Activated CD8-positive, alpha-beta memory T cell treated with anti-CD3 and anti-CD28 coated beads, Interleukin-2, amount 50 U/mL, for 48 hours (primary cell): ENCODE measurements at regions not wholly inside any gene's neighbourhood (a gene's known extent, or its start where the extent isn't known, plus 50 kb on each side); places are given as distances from the start of the nearest gene placed in this dataset.
"Not testable (repeated sequence)": the region's sequence is repeated elsewhere in the genome, so short reads cannot be mapped to it uniquely, and the experiment has no call there.

Source experiments
- DNase-seq: peaks from one replicate; pipeline ENCODE4 v3.0.0-alpha.2; 2020

DNA sequence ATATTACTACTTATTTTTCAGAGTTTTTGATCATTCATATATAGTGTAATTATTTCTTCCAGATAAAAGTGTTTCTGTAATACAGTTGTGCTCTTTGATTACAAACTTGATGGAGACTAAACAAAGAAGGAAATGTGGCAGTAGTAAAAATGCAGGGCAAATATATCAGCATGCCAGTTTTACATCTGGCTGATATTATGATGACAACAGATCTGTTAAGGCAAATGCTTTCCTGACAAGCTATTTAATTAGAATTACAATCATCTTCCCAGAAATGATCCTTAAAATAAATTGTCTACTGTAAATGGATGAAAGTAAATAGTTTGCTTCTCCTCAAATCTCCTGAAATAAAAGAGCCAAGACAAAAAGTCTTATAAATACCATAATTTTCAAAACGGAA lies 1659.8 kb downstream of the BRINP3 start:
- no peak for DNase-seq

DNA sequence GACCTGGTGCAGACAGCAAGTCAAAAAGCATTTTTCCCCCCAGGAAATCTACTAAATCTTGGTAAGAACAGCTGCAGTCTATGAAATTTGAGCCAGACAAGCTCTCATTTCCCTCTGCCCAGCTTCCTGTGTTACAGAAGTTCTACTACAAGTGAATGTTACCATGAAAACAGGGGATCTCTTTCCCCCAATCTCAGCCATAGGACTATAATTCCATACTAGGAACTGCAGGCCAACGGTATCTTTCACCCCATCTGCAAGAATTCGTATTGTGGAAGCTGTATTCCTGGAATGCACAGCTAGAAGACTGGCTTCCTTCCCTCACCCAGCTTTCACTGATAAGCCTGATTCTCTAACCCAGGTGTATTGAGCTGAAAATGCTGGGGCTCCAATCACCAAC lies 1655.4 kb downstream of the BRINP3 start:
- no peak for DNase-seq

DNA sequence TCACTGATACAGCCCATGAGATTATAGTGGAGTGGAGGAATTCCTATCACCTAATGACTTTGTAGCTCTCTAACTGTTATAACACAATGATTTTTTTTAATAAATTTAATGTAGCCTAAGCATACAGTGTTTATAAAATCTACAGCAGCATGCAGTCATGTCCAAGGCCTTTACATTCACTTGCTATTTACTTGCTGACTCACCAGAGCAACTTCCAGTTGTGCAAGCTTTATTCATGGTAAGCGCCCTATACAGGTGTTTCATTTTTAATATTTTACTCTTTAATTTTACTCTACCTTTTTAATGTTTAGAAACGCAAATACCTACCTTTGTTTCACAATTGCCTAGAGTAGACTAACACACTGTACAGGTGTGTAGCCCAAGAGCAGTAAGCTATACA lies 1652.2 kb downstream of the BRINP3 start:
- no peak for DNase-seq

DNA sequence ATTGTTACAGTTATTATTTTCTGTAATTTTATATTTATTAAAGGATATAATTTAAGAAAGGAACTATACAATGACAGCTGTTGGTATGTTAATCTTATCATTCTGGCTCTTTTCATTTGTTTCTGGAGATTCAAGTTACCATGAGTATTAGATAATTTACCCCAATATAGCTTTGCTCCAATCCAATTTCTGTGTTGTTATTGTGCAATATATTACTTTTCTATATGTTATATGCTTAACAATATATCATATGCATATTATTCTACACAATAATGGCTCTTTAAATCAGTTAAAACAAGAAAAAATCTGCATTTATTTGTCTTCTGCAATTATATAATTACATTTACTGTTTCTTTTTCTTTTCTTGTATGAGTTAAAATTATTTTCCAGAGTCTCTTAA lies 1650.9 kb downstream of the BRINP3 start:
- DNase-seq: no peak

DNA sequence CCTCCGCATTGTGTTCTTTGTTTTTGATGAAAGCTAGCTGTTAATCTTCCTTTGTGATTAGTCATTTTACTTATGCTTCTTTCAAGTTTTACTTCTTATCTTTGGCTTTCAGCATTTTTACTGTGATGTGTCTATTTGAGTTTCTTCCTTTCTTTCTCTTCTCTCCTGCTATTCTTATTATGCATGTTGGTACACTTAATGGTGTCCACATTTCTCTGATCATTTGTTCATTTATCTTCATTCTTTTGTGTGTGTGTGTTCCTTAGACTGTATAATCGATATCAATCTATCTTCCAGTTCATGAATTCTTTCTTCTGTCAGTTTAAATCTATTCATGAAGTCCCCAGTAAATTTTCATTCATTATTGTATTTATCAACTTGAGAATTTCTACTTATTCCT lies 1650.3 kb downstream of the BRINP3 start:
- DNase-seq: no peak

DNA sequence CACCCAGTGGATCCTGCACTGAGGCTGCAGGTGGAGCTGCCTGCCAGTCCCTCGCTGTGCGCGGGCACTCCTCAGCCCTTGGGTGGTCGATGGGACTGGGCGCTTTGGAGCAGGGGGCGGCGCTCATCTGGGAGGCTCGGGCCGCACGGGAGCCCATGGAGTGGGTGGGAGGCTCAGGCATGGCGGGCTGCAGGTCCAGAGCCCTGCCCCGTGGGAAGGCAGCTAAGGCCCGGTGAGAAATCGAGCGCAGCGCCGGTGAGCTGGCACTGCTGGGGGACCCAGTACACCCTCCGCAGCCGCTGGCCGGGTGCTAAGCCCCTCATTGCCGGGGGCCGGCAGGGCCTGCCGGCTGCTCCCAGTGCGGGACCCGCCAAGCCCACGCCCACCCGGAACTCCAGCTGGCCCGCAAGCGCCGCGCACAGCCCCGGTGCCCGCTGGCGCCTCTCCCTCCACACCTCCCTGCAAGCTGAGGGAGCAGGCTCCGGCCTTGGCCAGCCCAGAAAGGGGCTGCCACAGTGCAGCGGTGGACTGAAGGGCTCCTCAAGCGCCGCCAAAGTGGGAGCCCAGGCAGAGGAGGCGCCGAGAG lies 1636.5 kb downstream of the BRINP3 start:
- DNase-seq: not testable (repeated sequence)

DNA sequence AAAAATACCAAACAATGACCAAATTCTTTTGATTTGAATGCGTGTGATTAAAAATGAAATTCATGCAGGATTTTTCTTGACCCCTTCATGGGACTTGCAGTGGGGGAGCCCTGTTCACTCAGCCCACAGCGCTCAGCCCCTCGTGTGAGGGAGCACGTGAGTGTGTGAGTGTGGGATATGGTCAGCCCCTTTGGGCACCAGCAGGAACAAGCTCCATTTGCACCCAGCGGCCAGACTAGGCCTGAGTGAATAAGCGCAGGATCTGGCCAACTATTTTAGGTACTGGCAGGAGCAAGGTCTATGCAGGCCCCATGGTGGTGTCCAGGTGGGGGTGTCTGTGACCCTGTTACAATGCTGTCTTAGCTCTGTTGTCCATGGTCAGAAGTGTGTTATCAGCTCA lies 1631.2 kb downstream of the BRINP3 start:
- DNase-seq: no peak

DNA sequence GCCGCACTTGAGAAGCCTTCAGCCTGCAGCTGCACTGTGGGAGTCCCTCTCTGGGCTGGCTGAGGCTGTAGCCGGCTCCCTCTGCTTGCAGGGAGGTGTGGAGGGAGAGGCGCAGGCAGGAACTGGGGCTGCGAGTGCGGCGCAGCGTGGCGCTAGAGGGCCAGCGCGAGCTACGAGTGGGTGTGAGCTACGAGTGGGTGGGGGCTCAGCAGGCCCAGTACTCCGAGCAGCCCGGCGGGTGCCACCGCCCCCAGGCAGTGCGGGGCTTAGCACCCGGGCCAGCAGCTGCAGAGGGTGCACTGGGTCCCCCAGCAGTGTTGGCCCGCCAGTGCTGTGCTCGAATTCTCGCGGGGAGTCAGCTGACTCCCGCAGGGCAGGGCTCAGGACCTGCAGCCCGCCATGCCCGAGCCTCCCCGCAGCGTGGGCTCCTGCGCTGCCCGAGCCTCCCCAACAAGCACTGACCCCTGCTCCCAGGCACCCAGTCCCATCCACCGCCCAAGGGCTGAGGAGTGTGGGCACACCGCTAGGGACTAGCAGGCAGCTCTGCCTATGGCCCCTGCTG lies 1620.1 kb downstream of the BRINP3 start:
- no peak for DNase-seq

DNA sequence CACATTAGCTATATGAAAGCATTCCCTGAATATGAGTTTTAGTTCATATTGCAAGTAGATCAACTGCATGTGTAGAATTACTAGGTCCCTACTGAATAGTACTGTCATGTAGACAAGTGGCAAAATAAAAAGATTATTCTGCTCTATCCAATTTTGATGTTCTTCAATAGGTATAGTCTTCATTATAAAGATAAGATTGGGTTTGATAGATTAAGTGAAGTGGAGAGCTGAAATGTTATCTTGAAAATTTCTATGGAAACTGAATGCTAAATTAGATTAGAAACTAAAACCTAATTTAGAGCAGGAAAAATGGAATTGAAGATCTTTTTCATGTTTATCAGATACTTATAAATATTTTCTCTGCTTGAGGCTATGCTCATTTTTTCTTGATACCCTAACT lies 1610.0 kb downstream of the BRINP3 start:
- no peak for DNase-seq

DNA sequence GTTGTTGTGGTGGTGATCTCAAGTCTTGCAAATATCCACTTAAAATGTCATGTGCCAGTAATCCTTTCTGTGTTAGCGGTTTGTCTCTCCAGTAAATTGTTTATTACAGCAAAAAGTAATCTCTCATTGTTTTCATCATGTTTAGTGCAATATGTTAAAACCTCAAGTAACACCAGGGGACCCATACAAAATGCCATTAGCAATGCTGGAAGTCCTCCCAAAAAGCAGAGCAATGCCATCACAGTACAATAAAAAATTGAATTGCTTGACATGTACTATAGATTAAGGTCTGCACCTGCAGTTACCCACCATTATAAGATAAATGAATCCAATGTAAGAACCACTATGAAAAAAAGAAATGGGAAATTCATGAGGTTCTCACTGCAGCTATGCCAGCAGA lies 1606.5 kb downstream of the BRINP3 start:
- DNase-seq: no peak

DNA sequence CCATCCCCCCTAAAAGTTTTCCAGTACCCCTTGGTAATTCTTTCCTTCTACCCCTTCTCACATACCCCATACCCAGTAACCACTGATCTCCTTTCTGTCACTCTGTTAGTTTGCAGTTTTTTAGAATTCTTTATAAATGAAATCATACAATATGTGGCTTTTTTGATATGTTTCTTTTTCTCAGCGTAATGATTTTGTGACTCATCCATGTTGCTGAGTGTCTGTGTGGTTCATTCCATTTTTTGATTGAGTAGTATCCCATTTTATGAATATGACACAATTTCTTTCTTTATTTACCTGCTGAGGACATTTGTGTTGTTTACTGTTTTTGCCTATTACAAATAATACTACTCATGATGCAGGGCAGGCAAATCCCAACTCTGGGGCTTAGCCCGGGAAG lies 1605.3 kb downstream of the BRINP3 start:
- DNase-seq: no peak

DNA sequence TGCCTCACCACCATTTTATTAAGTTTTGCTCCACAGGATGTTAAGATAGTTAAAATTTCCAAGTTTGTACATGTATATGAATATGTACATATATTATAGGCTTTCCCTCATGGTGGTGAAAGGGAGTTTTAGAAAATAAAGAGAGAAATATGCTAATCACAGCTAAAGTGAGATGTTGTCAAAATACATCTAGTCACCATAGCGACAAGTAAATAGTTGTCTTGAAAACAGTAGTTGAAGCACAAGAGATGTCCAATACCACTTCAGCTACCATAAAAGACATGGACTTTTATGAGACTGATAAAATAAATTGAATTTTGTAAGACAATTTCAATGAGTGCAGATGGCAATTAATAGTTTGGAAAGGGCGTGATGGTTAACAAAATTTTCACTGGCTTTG lies 1600.0 kb downstream of the BRINP3 start:
- no peak for DNase-seq

DNA sequence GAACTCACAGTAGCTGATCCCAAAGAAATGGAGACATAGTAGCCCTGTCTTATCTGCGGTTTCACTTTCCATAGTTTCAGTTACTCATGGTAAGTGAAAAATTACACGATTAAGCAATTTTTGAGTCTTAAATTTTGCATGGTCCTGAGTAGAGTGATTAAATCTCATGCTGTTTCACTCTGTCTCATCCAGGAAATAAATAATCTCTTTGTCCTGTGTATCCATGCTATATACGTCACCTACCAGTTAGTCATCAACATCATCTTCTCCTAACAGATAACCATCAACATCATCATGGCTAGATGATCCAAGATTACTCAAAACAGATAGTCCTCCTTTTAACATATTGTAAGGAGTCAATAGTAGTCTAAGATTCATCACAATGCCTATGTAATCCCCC lies 1589.3 kb downstream of the BRINP3 start:
- no peak for DNase-seq

DNA sequence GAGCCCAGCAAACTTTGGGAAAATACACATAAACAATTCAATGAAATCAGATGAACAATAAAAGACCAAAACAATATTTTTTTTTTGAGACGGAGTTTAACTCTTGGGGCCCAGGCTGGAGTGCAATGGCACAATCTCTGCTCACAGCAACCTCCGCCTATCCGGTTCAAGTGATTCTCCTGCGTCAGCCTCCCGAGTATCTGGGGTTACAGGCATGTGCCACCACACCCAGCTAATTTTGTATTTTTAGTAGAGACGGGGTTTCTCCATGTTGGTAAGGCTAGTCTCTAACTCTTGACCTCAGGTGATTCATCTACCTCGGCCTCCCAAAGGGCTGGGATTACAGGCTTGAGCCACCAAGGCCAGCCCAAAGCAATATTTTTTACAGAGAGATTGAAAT lies 1588.5 kb downstream of the BRINP3 start:
- no peak for DNase-seq

DNA sequence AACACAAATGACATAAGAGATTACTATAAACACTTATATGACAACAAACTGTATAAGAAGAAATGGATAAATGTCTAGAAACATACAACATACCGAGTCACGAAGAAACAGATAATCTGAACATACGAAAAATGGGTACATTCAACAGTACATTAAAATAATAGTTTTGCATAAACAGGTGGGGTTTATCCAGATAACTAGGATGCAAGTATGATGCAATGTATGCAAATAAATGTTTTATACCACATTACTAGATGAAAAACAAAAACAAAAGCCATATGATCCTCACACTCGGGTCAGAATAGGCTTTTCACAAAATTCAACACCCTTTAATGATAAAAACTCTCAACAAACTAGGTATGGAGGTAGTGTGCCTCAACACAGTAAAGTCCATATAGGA lies 1585.7 kb downstream of the BRINP3 start:
- no peak for DNase-seq

DNA sequence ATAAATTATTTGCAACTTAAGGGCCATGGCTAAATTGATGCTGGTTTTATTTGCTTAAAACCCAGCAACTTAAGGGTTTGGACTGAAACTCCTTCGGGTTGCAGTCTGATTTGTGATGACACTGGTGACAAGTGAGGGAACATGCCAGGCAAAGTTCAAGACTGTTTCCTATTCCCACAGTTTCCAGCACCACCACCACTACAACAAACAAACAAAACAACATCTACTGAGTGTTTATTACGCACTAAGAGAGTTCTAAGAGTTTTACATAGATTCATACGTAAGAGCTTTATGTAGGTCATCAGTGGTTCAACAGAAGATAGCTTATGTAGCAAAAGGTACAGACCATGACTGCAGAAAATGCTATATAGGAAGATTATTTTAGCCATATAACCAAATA lies 1582.1 kb downstream of the BRINP3 start:
- DNase-seq: no peak

DNA sequence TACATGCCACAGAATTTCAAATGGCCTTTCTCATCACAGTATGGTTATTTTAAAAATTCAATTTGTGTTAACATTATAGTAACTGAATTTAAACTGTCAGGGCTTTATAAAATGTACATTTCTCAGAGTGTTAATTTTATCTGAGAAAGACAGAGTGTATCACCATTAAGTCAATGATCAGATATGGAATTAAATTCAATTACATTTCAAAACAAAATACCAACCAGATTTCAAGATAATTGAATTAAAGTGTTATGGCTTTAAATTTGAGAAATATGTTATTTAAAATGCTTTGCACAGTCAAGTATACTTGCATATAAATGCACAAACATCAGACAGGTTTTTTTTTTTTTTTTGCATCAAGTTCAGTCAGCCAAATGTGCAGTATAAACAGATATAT lies 1574.4 kb downstream of the BRINP3 start:
- DNase-seq: no peak

DNA sequence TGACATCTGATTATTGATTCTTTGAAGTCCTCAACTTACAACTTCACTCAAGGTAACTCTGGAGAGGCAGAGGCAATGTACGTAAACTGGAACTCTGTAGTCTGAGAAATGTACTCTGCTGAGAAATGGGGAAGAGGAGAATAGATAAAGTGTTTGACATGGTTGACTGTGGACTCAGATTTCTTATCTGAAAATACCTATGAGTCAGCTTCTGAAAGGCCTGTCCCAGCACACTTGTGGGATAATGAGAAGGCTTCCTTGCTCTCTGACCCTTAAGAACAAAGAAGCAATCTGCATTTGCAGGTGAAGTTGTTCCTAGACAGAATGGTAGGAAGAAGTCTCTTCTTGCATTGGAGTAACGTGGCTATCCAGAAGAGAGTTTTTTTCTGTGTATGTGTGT lies 1573.5 kb downstream of the BRINP3 start:
- DNase-seq: no peak

DNA sequence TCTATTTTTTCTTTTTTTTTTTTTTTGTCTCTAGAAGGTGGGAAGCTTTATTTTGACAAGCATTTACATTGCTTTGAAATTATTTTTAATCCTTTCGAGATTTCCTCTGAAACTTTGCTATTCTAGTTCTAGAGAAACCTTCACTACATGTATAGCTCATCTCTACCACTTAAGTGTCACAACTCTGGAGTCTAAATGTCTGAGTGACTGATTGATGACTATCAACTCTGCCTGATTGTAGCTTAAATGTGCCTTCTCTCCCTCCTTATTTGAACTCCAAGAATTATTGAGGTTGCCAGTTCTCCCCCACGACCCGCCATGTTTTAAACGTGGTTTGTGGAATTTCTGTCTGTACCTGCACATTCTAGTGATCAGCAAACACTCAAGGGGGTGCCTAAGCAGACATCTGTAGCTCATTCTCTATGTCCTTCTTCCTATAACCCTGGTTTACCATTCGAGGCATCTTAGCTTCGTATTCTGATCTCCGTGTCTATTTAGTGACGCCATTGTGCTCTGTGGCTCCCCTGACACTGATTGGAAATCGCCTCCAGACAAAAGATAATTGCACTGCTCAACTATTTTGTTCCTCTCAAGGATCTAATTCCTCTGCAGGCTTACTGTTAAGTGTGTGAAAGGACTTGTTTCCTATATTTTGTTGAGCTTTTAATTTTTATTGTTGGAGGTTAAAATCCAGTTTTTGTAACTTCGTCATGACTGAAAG lies 1570.6 kb downstream of the BRINP3 start:
- no peak for DNase-seq

DNA sequence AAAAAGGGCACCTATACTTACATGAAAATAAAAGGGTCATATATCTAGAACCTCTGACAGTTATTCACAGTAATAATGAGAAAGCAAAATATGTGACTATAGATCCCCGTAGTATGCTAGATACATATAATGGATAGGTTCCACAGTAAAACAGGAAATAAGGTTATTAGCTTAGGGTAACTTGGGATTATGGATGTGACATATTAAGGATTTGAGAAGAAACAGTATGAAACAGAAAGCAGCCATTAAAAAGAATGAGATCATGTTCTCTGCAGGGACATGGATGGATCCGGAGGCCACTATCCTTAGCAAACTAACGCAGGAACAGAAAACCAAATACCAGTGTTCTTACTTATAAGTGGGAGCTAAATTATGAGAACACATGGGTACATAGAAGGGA lies 1547.3 kb downstream of the BRINP3 start:
- DNase-seq: no peak

DNA sequence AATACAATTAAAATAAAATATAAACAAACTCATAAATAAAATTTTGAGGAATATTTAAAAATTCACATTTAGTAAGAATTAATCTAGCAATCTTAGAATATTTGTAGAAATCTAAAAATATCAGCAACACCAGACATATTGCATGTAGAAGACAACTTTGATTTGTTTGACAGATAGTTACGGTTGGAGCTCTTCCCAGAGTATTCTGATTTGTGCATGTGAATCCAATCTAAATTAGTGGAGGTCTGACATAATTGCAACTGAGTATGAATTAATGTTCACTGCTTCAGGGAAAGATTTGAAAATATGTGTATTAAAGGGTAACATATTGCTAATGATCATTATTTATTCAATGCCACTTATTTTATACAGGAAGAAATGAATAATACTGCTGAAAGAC lies 1546.2 kb downstream of the BRINP3 start:
- DNase-seq: no peak

DNA sequence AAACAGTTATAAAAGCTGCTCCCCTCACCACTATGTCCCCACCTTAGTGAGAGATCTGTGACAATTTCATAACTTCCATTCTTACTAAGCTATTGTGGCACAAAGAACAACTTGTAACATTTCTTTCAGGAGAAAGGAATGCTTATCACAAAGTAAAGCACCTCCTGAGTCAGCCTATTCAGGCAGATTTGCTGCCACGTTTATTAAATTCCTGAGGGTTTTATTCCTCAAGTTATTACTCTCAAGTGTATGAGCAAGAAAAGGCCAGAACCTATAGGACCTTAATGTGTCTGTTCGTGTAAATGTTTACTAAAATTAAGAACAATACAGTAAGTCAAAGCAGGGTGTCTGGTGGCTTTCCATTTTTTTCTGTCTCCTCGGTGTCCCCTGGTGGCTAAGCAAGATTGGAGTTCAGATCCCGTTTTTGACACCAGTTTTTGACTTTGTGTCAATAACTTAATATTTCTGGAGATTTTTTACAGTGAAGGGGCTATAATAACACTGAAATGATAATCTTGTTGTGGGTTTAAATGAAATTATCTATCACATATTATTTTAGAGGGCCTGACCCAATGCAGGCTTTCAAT lies 1539.6 kb downstream of the BRINP3 start:
- DNase-seq: no peak

DNA sequence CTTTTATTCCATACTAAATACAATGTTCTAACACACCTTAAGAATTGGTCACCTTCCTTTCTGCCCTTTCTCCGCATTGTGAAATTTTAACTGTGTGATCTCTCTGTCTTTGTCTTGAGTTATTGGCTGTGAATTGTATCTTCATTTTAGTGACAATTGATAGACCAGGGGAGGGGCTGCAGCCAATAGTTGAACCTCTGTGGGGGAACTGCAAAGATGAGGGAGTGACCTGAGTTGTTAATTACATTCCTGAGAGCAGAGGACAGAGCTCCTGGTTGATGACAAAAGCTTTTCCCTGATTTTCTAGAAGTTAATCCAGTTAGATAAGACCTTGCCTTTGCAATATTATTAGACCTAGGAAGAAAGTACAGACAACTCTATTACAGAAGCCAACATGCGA lies 1535.7 kb downstream of the BRINP3 start:
- no peak for DNase-seq

DNA sequence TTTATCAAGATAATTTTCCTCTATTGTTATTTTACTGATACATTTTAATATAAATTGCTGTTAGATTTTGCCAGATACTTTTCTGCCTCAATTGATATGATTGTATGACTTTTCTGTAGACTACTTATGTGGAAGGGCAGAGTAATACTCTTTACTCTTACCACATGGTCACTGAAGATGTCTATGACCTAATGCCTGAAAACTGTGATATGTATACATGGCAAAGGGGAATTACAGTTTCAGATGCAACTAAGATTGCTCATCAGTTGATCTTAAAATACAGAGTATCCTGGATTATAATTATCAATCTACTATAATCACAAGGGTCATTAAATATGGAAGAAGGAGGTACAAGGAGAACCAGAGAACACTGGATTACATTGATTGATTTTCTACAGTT lies 1528.0 kb downstream of the BRINP3 start:
- DNase-seq: no peak
